A673 (cell line): ENCODE measurements at regions not wholly inside any gene's neighbourhood (a gene's known extent, or its start where the extent isn't known, plus 50 kb on each side); places are given as distances from the start of the nearest gene placed in this dataset.

ENCODE experiments used
- BruUV-seq: library from RNA; stranded (reverse); fragments of 400-500 nt; replicated peaks from 2 replicates; lab custom pipeline; 2021; lab: Mats Ljungman, UMichigan
- CTCF ChIA-PET: fragments of 300-600 bp; sonication (Branson Sonifier 250); formaldehyde crosslinking; loops from one replicate; lab custom pipeline; 2022; ENCODE audit warnings: antibody characterized with exemption; lab: Charles Lee
- POLR2A ChIA-PET: fragments of 300-600 bp; sonication (Branson Sonifier 250); formaldehyde crosslinking; loops from one replicate; lab custom pipeline; 2022; ENCODE audit warnings: antibody characterized with exemption; ENCODE audit not compliant: low non-redundant PET; lab: Charles Lee
- DNase-seq: peaks from one replicate; pipeline ENCODE4 v3.0.0-alpha.2; 2015; ENCODE audit warnings: low spot score
- H3K27ac ChIP-seq: fragments of 200-600 bp; sonication (generic); 2 replicates; pipeline ENCODE4 v1.5.1; 2016; ENCODE audit warnings: mixed run types, low read depth, mild to moderate bottlenecking, mixed read lengths, antibody characterized with exemption, low read length; ENCODE audit not compliant: poor library complexity, severe bottlenecking
- H3K27me3 ChIP-seq: fragments of 200-600 bp; sonication (generic); replicated peaks from 2 replicates; pipeline ENCODE4 v1.6.1; 2017; ENCODE audit warnings: mixed run types, low read depth, mild to moderate bottlenecking, mixed read lengths, antibody characterized with exemption, low read length; ENCODE audit not compliant: insufficient read depth, poor library complexity
- H3K36me3 ChIP-seq: fragments of 200-600 bp; sonication (generic); 2 replicates; pipeline ENCODE4 v1.6.1; 2016; ENCODE audit warnings: mixed run types, mild to moderate bottlenecking, mixed read lengths, antibody characterized with exemption, low read length; ENCODE audit not compliant: insufficient read depth, poor library complexity, severe bottlenecking
- H3K4me1 ChIP-seq: fragments of 200-600 bp; sonication (generic); 2 replicates; pipeline ENCODE4 v1.6.1; 2017; ENCODE audit warnings: mixed run types, mild to moderate bottlenecking, mixed read lengths, antibody characterized with exemption, low read length; ENCODE audit not compliant: insufficient read depth, poor library complexity, severe bottlenecking
- H3K4me3 ChIP-seq: fragments of 200-600 bp; sonication (generic); 2 replicates; pipeline ENCODE4 v1.5.1; 2016; ENCODE audit warnings: low read depth, mixed run types, mild to moderate bottlenecking, mixed read lengths, low read length; ENCODE audit not compliant: poor library complexity, severe bottlenecking
- H3K9me3 ChIP-seq: fragments of 200-600 bp; sonication (generic); 2 replicates; pipeline ENCODE4 v1.6.1; 2016; ENCODE audit warnings: mixed run types, low read depth, mild to moderate bottlenecking, mixed read lengths, antibody characterized with exemption, low read length; ENCODE audit not compliant: poor library complexity, severe bottlenecking
- CTCF ChIP-seq: fragments of 300-800, 200-600 bp; sonication (generic); conservative IDR thresholded peaks from 2 replicates; pipeline ENCODE4 v1.5.1; 2017; ENCODE audit warnings: low read depth, mild to moderate bottlenecking, antibody characterized with exemption, low read length, moderate library complexity, mixed read lengths
- EZH2 ChIP-seq: fragments of 200-600 bp; sonication (generic); IDR thresholded peaks from 2 replicates; pipeline ENCODE4 v1.6.1; 2017; ENCODE audit warnings: borderline replicate concordance, low read depth, mild to moderate bottlenecking, mixed read lengths, antibody characterized with exemption, low read length; ENCODE audit not compliant: poor library complexity, severe bottlenecking
- intact Hi-C: fragments of 100-400 bp; cut with micrococcal nuclease; formaldehyde crosslinking; loops from one replicate; pipeline ENCODE4 v1.10.0; 2022; ENCODE audit not compliant: unreplicated experiment

DNA sequence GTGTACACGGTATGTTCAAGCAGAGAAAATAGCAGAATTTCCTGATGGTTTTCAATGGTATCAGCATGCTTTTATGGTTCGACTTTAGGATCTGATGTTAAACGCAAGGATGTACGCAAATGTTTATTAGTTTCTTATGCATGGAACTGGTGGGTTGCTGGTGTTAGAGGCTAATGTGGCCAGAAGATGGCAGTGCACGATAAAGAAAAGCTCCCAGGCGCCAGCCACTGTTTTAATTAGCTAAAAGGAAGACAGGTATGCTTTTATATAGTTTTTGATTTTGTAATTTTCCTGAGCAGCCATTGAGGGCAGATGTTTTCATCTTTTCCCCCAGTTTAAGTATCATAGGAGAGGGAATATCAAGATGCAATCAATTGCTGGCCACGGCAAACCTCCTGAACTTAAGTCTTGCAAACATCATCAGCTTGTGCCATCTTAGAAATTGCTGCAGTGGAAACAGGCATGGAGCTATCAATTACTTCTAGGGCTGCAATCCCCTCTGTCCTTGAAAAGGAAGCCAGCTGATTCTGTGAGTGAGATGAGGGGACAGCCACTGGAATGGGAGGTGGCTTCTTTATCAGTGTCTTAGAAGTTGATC lies 648.5 kb upstream of the RBFOX1 start:
- no peaks in the 10 kb centered on the region for H3K4me1 ChIP-seq
- no TSS peak for BruUV-seq
- no peaks in the 10 kb centered on the region for H3K36me3 ChIP-seq
- H3K27me3 ChIP-seq: no peaks in the 10 kb centered on the region
- peak; percentile 30 for DNase-seq
- ChIA-PET POLR2A (no interaction called here), CTCF (interaction anchor here (0.6 kb wide), 2 partner anchors 681 to 1634 kb away, joined by 3 to 4 read pairs; no protein-coding TSS in a partner anchor)
- H3K27ac ChIP-seq: no peak overlapping the region
- no peaks in the 10 kb centered on the region for H3K9me3 ChIP-seq
- intact Hi-C loops: loop anchor here (5.0 kb wide), 1 partner anchor 1488 kb away; no protein-coding TSS in a partner anchor
- no peak overlapping the region for H3K4me3 ChIP-seq
- TF ChIP-seq CTCF: peak; percentile 65
- TF ChIP-seq EZH2: no peak

DNA sequence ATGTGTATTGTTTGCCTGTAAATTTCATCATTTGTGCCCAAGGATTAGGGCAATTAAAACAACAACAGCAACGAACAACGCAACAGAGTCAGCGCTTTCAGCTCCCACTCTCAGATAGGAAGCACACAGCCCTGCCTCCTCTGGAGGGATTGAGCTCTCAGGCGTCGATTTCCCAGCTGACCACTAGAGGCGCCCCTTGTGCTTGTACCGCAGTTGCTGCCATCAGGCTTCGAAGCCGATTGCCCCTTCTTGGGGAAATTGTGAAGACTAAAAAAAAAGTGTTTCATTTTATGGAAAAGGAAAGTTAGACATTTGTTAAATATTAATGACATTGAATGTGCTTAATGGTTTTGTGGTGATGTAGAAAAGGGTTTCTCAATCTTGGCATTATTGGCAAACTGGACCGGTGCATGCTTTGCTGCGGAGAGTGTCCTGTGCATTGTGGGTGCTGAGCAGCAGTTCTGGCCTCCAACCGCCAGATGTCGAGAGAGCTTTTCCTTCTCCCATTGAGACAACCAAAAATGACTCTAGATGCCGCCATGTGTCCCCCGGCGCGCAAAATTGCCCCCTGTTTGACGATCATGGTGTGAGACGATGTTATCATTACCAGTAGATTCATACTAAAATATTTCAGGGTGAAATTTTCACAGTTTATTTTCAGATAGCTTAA lies 650.4 kb upstream of the RBFOX1 start:
- DNase-seq: peak; percentile 64
- H3K27me3 ChIP-seq: no peaks in the 10 kb centered on the region
- CTCF ChIA-PET: interaction anchor here (0.6 to 0.7 kb wide), 2 partner anchors 254 to 1704 kb away, joined by 3 read pairs; no protein-coding TSS in a partner anchor
- intact Hi-C loops: loop anchor here (5.0 kb wide), 1 partner anchor 1490 kb away; no protein-coding TSS in a partner anchor
- no peak overlapping the region for H3K27ac ChIP-seq
- TF ChIP-seq EZH2: no peak
- peak; percentile 86 for TF ChIP-seq CTCF
- no peak overlapping the region for H3K4me3 ChIP-seq
- H3K9me3 ChIP-seq: no peaks in the 10 kb centered on the region
- BruUV-seq: no TSS peak
- POLR2A ChIA-PET: no interaction called here
- H3K36me3 ChIP-seq: no peaks in the 10 kb centered on the region
- H3K4me1 ChIP-seq: no peaks in the 10 kb centered on the region

DNA sequence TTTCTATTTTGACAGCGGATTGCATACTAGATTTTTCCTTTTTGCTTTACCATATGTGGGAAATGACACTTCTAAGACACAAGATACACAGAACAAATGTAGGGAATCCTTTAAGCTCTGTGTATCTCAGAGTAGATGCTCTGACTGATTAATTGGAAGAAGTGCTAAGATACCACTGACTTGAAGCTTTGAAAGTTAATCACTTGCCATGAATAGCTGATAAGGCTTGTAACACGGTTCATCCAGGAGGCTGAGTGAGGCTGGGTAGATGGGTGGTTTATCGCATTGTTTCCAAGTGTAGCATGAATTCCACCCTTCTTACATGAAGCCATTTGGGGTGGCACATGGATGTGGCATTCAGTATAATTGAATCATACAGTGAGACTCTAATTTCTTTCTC lies 654.1 kb upstream of the RBFOX1 start:
- no TSS peak for BruUV-seq
- Histone ChIP-seq H3K4me1 (no peaks in the 10 kb centered on the region), H3K9me3 (no peaks in the 10 kb centered on the region), H3K36me3 (no peaks in the 10 kb centered on the region), H3K4me3 (no peak overlapping the region), H3K27ac (no peak overlapping the region), H3K27me3 (no peaks in the 10 kb centered on the region)
- ChIA-PET CTCF (no interaction called here), POLR2A (no interaction called here)
- intact Hi-C loops: no loop called here
- DNase-seq: no peak
- TF ChIP-seq EZH2 (no peak), CTCF (no peak)
